Mesodermal cell (in vitro differentiated cells): ENCODE measurements at regions not wholly inside any gene's neighbourhood (a gene's known extent, or its start where the extent isn't known, plus 50 kb on each side); places are given as distances from the start of the nearest gene placed in this dataset.

ENCODE experiments used
- H3K27ac ChIP-seq: 2 replicates; pipeline ENCODE4 v1.7.0; 2013; ENCODE audit warnings: mild to moderate bottlenecking, low read depth, low read length, moderate library complexity; ENCODE audit not compliant: severe bottlenecking
- H3K36me3 ChIP-seq: 2 replicates; pipeline ENCODE4 v1.7.1; 2013; ENCODE audit warnings: mild to moderate bottlenecking, low read length, moderate library complexity; ENCODE audit not compliant: control insufficient read depth, insufficient read depth
- H3K4me1 ChIP-seq: one replicate; pipeline ENCODE4 v1.7.1; 2013; ENCODE audit warnings: mild to moderate bottlenecking, low read length; ENCODE audit not compliant: insufficient read depth, control insufficient read depth, poor library complexity, severe bottlenecking
- H3K4me3 ChIP-seq: 2 replicates; pipeline ENCODE4 v1.7.0; 2013; ENCODE audit warnings: low read length, control low read depth, mild to moderate bottlenecking; ENCODE audit not compliant: insufficient read depth, poor library complexity, severe bottlenecking; ENCODE audit errors: extremely low read depth
- H3K9me3 ChIP-seq: 2 replicates; pipeline ENCODE4 v1.7.1; 2013; ENCODE audit warnings: mild to moderate bottlenecking, low read length, moderate library complexity; ENCODE audit not compliant: control insufficient read depth
- WGBS, 2 experiments: methylation state at CpG; one replicate each; pipeline ENCODE4 v1.1.5; 2013; ENCODE audit warnings: missing lambda C conversion rate in 2 of 2; ENCODE audit not compliant: insufficient coverage in 2 of 2; 5-methylcytosine and 5-hydroxymethylcytosine counted together

DNA sequence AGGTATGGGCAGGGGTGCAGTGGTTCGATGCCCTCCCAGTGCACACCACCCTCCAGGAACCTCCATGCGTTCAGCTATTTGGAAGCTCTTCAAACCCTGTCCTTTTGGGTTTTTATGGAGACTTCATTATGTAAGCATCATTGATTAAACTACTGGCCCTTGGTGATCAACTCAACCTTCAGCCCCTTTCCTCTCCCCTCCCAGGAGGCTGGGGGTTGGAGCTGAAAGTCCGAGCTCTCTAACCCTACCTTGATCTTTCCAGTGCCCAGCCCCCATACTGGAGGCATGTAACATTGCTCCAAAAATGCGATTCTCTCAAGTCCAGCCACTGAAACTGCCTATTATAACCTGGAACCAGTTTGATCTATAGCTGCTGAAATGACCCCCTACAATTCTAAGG, 188.1 kb downstream of the IPO8 start:
- Histone ChIP-seq H3K4me1 (no peaks in the 10 kb centered on the region), H3K36me3 (no peaks in the 10 kb centered on the region), H3K4me3 (no peak overlapping the region), H3K9me3 (no peaks in the 10 kb centered on the region), H3K27ac (no peak overlapping the region)
- WGBS, 2 experiments, result 94% methylated on average over 1 to 3 of the region's 4 CpGs

DNA sequence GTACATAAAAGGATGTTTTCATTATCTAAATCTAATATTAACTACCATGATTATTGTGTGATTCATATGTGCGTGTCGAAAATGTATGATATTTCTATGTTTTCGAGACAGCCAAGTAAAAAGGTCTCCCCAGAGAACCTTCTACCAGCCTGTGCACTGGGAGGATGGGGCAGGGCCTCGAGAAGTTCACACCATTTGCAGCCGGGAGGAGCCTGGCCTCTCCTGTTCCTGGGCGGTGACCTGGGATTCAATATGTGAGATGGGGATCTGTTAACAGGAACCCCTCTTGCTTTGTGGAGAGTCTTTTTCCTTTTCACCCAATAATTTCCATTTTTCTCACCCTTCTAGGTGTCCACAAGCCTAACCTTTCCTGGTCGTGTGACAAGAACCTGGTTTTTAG, 189.3 kb downstream of the IPO8 start:
- WGBS, 2 experiments, result no CpG with 5 or more reads among the region's 7 CpGs
- Histone ChIP-seq H3K4me3 (no peak overlapping the region), H3K36me3 (no peaks in the 10 kb centered on the region), H3K27ac (no peak overlapping the region), H3K4me1 (no peaks in the 10 kb centered on the region), H3K9me3 (no peaks in the 10 kb centered on the region)

- Histone ChIP-seq H3K9me3 (no peaks in the 10 kb centered on the region), H3K36me3 (no peaks in the 10 kb centered on the region), H3K4me3 (no peak overlapping the region), H3K27ac (no peak overlapping the region), H3K4me1 (no peaks in the 10 kb centered on the region)
- no CpG with 5 or more reads among the region's 2 CpGs for WGBS, 2 experiments
These were observed 194.0 kb downstream of the IPO8 start for GRCh38 chr12:30501718-30502117.

GRCh38 chr12:30500532-30500931, 195.1 kb downstream of the IPO8 start:
- Histone ChIP-seq H3K4me1 (no peaks in the 10 kb centered on the region), H3K36me3 (no peaks in the 10 kb centered on the region), H3K4me3 (no peak overlapping the region), H3K9me3 (no peaks in the 10 kb centered on the region), H3K27ac (no peak overlapping the region)
- WGBS, 2 experiments, result 80 to 83% methylated on average over 1 of the region's 4 CpGs

DNA sequence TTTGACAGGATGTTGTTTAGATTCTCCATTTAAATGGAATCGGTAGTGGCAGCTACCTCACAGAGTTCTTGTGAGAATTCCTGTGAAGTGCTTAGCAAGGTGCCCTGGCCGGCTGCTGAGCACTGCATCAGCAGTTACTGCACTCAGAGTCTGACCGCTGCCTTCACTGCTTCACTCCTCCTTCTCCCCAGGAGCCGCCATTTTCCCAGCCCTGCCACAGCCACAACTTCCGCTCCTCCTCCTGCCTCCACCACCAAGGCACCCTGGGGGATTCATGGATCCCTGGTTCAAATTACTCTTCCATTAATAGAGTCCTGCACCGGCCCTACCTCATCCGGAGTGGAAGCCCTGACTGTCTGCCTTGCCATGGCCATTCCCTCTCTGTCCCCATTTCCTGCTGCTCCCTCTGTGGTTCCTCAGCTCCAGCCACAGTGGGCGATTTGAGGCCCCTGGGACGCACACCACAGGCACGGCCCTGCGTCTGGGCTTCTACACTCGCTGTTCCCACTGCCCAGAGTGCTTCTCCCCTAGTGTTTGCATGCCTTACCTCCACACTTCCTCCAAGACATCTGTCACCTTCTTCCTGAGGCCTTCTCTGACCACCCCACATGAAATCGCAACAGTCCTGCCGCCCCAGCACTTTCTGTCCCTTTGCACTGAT, 210.3 kb downstream of the IPO8 start:
- no peaks in the 10 kb centered on the region for H3K4me1 ChIP-seq
- no peak overlapping the region for H3K27ac ChIP-seq
- H3K9me3 ChIP-seq, result no peaks in the 10 kb centered on the region
- 85 to 87% methylated on average over 11 to 12 of the region's 14 CpGs for WGBS, 2 experiments
- no peak overlapping the region for H3K4me3 ChIP-seq
- H3K36me3 ChIP-seq, result no peaks in the 10 kb centered on the region

DNA sequence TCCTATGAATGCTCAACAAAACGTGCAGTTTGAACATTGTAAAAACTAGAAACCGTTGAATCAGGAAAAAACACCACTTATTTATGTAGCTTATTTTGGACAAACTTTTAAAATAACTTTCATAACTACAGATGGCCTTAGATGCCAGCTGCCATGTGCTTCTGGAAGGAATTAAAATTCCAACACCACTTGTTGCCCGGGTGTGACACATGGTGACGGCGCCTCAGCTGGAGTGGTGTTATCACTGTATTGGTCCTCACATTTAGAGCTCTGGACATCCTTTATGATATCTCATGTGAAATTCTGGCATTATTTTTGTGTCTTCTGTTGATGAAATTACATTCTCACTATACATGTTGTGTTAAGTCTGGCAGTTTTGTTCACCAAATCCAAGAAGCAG, 211.0 kb downstream of the IPO8 start:
- Histone ChIP-seq H3K9me3 (no peaks in the 10 kb centered on the region), H3K36me3 (no peaks in the 10 kb centered on the region), H3K4me1 (no peaks in the 10 kb centered on the region), H3K4me3 (no peak overlapping the region), H3K27ac (no peak overlapping the region)
- WGBS, 2 experiments, result 86 to 94% methylated on average over 4 to 5 of the region's 5 CpGs

- H3K36me3 ChIP-seq, result no peaks in the 10 kb centered on the region
- 100% methylated on average over 1 of the region's 1 CpG; no CpG with 5 or more reads in 1 of the 2 experiments for WGBS, 2 experiments
- no peak overlapping the region for H3K4me3 ChIP-seq
These were observed 213.0 kb downstream of the IPO8 start for GRCh38 chr12:30482650-30483049.

GRCh38 chr12:30473274-30473673, 222.4 kb downstream of the IPO8 start:
- peaks cover 3% of the 10 kb centered on the region for H3K9me3 ChIP-seq
- H3K36me3 ChIP-seq, result no peaks in the 10 kb centered on the region
- H3K27ac ChIP-seq, result no peak overlapping the region
- H3K4me3 ChIP-seq, result no peak overlapping the region
- 40% methylated on average over 1 of the region's 2 CpGs; no CpG with 5 or more reads in 1 of the 2 experiments for WGBS, 2 experiments
- no peaks in the 10 kb centered on the region for H3K4me1 ChIP-seq

More at GRCh38 chr12:30482650-30483049, 213.0 kb downstream of the IPO8 start:
- no peaks in the 10 kb centered on the region for H3K9me3 ChIP-seq
- H3K27ac ChIP-seq, result no peak overlapping the region
- no peaks in the 10 kb centered on the region for H3K4me1 ChIP-seq

DNA sequence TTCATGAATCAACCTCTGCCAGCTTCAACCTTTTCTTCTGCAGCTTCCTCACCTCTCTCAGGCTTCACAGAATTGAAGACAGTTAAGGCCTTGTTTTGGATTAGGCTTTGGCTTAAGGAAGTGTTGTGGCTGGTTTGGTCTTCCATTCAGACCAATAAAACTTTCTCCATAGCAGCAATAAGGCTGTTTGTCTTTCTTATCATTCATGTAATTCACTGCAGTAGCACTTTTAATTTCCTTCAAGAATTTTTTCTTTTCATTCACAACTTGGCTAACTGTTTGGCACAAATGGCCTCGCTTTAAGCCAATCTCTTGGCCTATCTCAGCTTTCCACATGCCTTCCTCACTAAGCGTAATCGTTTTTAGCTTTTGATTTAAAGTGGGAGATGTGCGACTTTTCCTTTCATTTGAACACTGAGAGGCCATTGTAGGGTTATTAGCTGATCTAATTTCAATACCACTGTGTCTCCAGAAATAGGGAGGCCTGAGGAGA, 229.5 kb downstream of the IPO8 start:
- H3K4me3 ChIP-seq, result no peak overlapping the region
- WGBS, 2 experiments, result 90 to 100% methylated on average over 1 to 4 of the region's 4 CpGs
- H3K9me3 ChIP-seq, result peaks cover 3% of the 10 kb centered on the region
- no peak overlapping the region for H3K27ac ChIP-seq
- H3K36me3 ChIP-seq, result no peaks in the 10 kb centered on the region
- no peaks in the 10 kb centered on the region for H3K4me1 ChIP-seq

- WGBS, 2 experiments, result 92 to 100% methylated on average over 2 of the region's 2 CpGs
- H3K27ac ChIP-seq, result no peak overlapping the region
These were observed 232.0 kb downstream of the IPO8 start for GRCh38 chr12:30463636-30464035.

GRCh38 chr12:30462249-30462648, 233.4 kb downstream of the IPO8 start:
- H3K36me3 ChIP-seq, result no peaks in the 10 kb centered on the region
- no peaks in the 10 kb centered on the region for H3K4me1 ChIP-seq
- H3K9me3 ChIP-seq, result no peaks in the 10 kb centered on the region
- H3K4me3 ChIP-seq, result no peak overlapping the region
- no peak overlapping the region for H3K27ac ChIP-seq
- 56 to 86% methylated on average over 1 of the region's 1 CpG for WGBS, 2 experiments

More at GRCh38 chr12:30463636-30464035, 232.0 kb downstream of the IPO8 start:
- H3K9me3 ChIP-seq, result no peaks in the 10 kb centered on the region
- no peaks in the 10 kb centered on the region for H3K36me3 ChIP-seq
- H3K4me1 ChIP-seq, result no peaks in the 10 kb centered on the region
- no peak overlapping the region for H3K4me3 ChIP-seq
